PC-3 (cell line): ENCODE measurements at regions not wholly inside any gene's neighbourhood (a gene's known extent, or its start where the extent isn't known, plus 50 kb on each side); places are given as distances from the start of the nearest gene placed in this dataset.
"Not testable (repeated sequence)": the region's sequence is repeated elsewhere in the genome, so short reads cannot be mapped to it uniquely, and the experiment has no call there.

Experiments
- ATAC-seq: fragments of 200-7000 bp; cut with Tn5 transposase; 2 replicates; pipeline ENCODE4 v1.9.1; 2020; ENCODE audit warnings: mild to moderate bottlenecking, moderate library complexity
- BruUV-seq: library from RNA; stranded (reverse); fragments of 400-500 nt; replicated peaks from 2 replicates; lab custom pipeline; 2021; lab: Mats Ljungman, UMichigan
- CTCF ChIA-PET: fragments of 300-600 bp; sonication (Branson Sonifier 250); formaldehyde crosslinking; loops from one replicate; lab custom pipeline; 2022; ENCODE audit warnings: antibody characterized with exemption; lab: Charles Lee
- POLR2A ChIA-PET: fragments of 300-600 bp; sonication (Branson Sonifier 250); formaldehyde crosslinking; loops from one replicate; lab custom pipeline; 2022; ENCODE audit warnings: antibody characterized with exemption; ENCODE audit not compliant: unreplicated experiment; lab: Charles Lee
- DNase-seq: peaks from one replicate; pipeline ENCODE4 v3.0.0-alpha.2; 2015
- H2AFZ ChIP-seq: fragments of 300-600 bp; sonication (generic); 2 replicates; pipeline ENCODE4 v1.6.0; 2016; ENCODE audit warnings: antibody characterized with exemption, low read length
- H3F3A ChIP-seq: fragments of 300-600 bp; sonication (generic); one replicate; pipeline ENCODE4 v1.6.0; 2017; ENCODE audit warnings: antibody characterized with exemption, low read length, control low read depth, mild to moderate bottlenecking; ENCODE audit not compliant: unreplicated experiment
- H3K27ac ChIP-seq: fragments of 300-600 bp; sonication (generic); 2 replicates; pipeline ENCODE4 v1.5.1; 2016; ENCODE audit warnings: mild to moderate bottlenecking, low read length
- H3K27me3 ChIP-seq: fragments of 300-600 bp; sonication (generic); 2 replicates; pipeline ENCODE4 v1.6.1; 2016; ENCODE audit warnings: low read length, mixed read lengths
- H3K36me3 ChIP-seq: fragments of 300-600 bp; sonication (generic); 2 replicates; pipeline ENCODE4 v1.6.1; 2016; ENCODE audit warnings: low read depth, mixed run types, low read length, mixed read lengths
- H3K4me1 ChIP-seq: fragments of 300-600 bp; sonication (generic); 2 replicates; pipeline ENCODE4 v1.5.1; 2016; ENCODE audit warnings: low read length; ENCODE audit not compliant: insufficient read depth
- H3K4me2 ChIP-seq: fragments of 300-600 bp; sonication (generic); 2 replicates; pipeline ENCODE4 v1.6.0; 2016; ENCODE audit warnings: low read length
- H3K4me3 ChIP-seq: fragments of 300-600 bp; sonication (generic); 2 replicates; pipeline ENCODE4 v1.5.1; 2016; ENCODE audit warnings: mild to moderate bottlenecking, low read length, mixed read lengths
- H3K79me2 ChIP-seq: fragments of 300-600 bp; sonication (generic); 2 replicates; pipeline ENCODE4 v1.6.1; 2017; ENCODE audit warnings: low read length, mixed read lengths
- H3K9ac ChIP-seq: fragments of 300-600 bp; sonication (generic); 2 replicates; pipeline ENCODE4 v1.6.0; 2016; ENCODE audit warnings: mild to moderate bottlenecking, low read length
- H3K9me2 ChIP-seq: fragments of 300-600 bp; sonication (generic); replicated peaks from 2 replicates; pipeline ENCODE4 v1.6.1; 2016; ENCODE audit warnings: mixed run types, low read length, mixed read lengths
- H3K9me3 ChIP-seq: fragments of 300-600 bp; sonication (generic); 2 replicates; pipeline ENCODE4 v1.6.1; 2016; ENCODE audit warnings: low read length, mixed read lengths
- H4K20me1 ChIP-seq: fragments of 300-600 bp; sonication (generic); 2 replicates; pipeline ENCODE4 v1.6.1; 2016; ENCODE audit warnings: low read length, mixed read lengths
- CTCF ChIP-seq: fragments of 300-600 bp; sonication (generic); conservative IDR thresholded peaks from 2 replicates; pipeline ENCODE4 v1.5.1; 2017; ENCODE audit warnings: antibody characterized with exemption, low read depth, mild to moderate bottlenecking, low read length
- EZH2 ChIP-seq: fragments of 300-600 bp; sonication (generic); IDR thresholded peaks from one replicate; pipeline ENCODE4 v1.6.1; 2017; ENCODE audit warnings: antibody characterized with exemption, mild to moderate bottlenecking, low read length; ENCODE audit not compliant: unreplicated experiment
- EZH2phosphoT487 ChIP-seq: fragments of 300-600 bp; sonication (generic); IDR thresholded peaks from 2 replicates; pipeline ENCODE4 v1.6.1; 2018; ENCODE audit warnings: mild to moderate bottlenecking, antibody characterized with exemption, low read length, borderline replicate concordance
- intact Hi-C: fragments of 100-400 bp; cut with micrococcal nuclease; formaldehyde crosslinking; loops from 2 replicates; pipeline ENCODE4 v1.9.0; 2023

GRCh38 chr4:27685947-27686346 lies 825.3 kb downstream of the STIM2 start:
- ATAC-seq: no peak
- Histone ChIP-seq H2AFZ (no peak overlapping the region), H3K4me1 (no peaks in the 10 kb centered on the region), H3K9ac (no peak overlapping the region), H3K9me3 (no peaks in the 10 kb centered on the region), H3K79me2 (no peaks in the 10 kb centered on the region), H3K4me2 (no peak overlapping the region), H3K27ac (no peak overlapping the region), H4K20me1 (no peaks in the 10 kb centered on the region), H3F3A (no peaks in the 10 kb centered on the region), H3K9me2 (no peaks in the 10 kb centered on the region), H3K27me3 (no peaks in the 10 kb centered on the region), H3K4me3 (no peak overlapping the region), H3K36me3 (no peaks in the 10 kb centered on the region)
- DNase-seq: no peak
- BruUV-seq: no TSS peak
- intact Hi-C loops: loop anchor here (10.0 kb wide), 1 partner anchor 539 kb away; no protein-coding TSS in a partner anchor
- ChIA-PET POLR2A (no interaction called here), CTCF (no interaction called here)
- TF ChIP-seq EZH2 (no peak), EZH2phosphoT487 (no peak), CTCF (no peak)

- H3K4me1 ChIP-seq: no peaks in the 10 kb centered on the region
- no peaks in the 10 kb centered on the region for H3K9me3 ChIP-seq
- H3K36me3 ChIP-seq: no peaks in the 10 kb centered on the region
- no peak overlapping the region for H2AFZ ChIP-seq
- POLR2A ChIA-PET: no interaction called here
- no peaks in the 10 kb centered on the region for H3F3A ChIP-seq
- BruUV-seq: no TSS peak
- H4K20me1 ChIP-seq: no peaks in the 10 kb centered on the region
- peak; percentile 63; the same call in 1 of the 2 replicates for ATAC-seq
- peak; percentile 61 for DNase-seq
- CTCF ChIA-PET: no interaction called here
- intact Hi-C loops: no loop called here
- TF ChIP-seq EZH2: no peak
- TF ChIP-seq EZH2phosphoT487: no peak
- peak; percentile 68 for TF ChIP-seq CTCF
- no peak overlapping the region for H3K27ac ChIP-seq
- no peak overlapping the region for H3K4me3 ChIP-seq
- no peaks in the 10 kb centered on the region for H3K79me2 ChIP-seq
- H3K4me2 ChIP-seq: no peak overlapping the region
- H3K9me2 ChIP-seq: no peaks in the 10 kb centered on the region
- no peaks in the 10 kb centered on the region for H3K27me3 ChIP-seq
- no peak overlapping the region for H3K9ac ChIP-seq
Measured at GRCh38 chr4:27692158-27692557, 831.5 kb downstream of the STIM2 start.

GRCh38 chr4:27692868-27693634 lies 832.4 kb downstream of the STIM2 start:
- H3F3A ChIP-seq: no peaks in the 10 kb centered on the region
- intact Hi-C loops: no loop called here
- H3K9me3 ChIP-seq: no peaks in the 10 kb centered on the region
- no peak overlapping the region for H3K27ac ChIP-seq
- H3K36me3 ChIP-seq: no peaks in the 10 kb centered on the region
- ChIA-PET POLR2A (no interaction called here), CTCF (no interaction called here)
- ATAC-seq (no peak), DNase-seq (no peak)
- TF ChIP-seq EZH2phosphoT487 (no peak), EZH2 (no peak), CTCF (no peak)
- H2AFZ ChIP-seq: no peak overlapping the region
- H3K9me2 ChIP-seq: no peaks in the 10 kb centered on the region
- H3K4me2 ChIP-seq: no peak overlapping the region
- no peaks in the 10 kb centered on the region for H3K4me1 ChIP-seq
- H3K79me2 ChIP-seq: no peaks in the 10 kb centered on the region
- H3K9ac ChIP-seq: no peak overlapping the region
- no peaks in the 10 kb centered on the region for H4K20me1 ChIP-seq
- no peak overlapping the region for H3K4me3 ChIP-seq
- BruUV-seq: no TSS peak
- H3K27me3 ChIP-seq: no peaks in the 10 kb centered on the region

GRCh38 chr4:27696257-27696656 lies 835.6 kb downstream of the STIM2 start:
- POLR2A ChIA-PET, BruUV-seq, H3K4me2 ChIP-seq, DNase-seq, ATAC-seq, H3K4me1 ChIP-seq, H3K36me3 ChIP-seq, H3K27ac ChIP-seq, H3K9me3 ChIP-seq, CTCF ChIA-PET, intact Hi-C loops, H3K9me2 ChIP-seq, H3K79me2 ChIP-seq, H2AFZ ChIP-seq, H3K4me3 ChIP-seq, H3K27me3 ChIP-seq, H4K20me1 ChIP-seq, H3F3A ChIP-seq, H3K9ac ChIP-seq: not testable (repeated sequence)
